GM12878 (cell line): ENCODE measurements at regions not wholly inside any gene's neighbourhood (a gene's known extent, or its start where the extent isn't known, plus 50 kb on each side); places are given as distances from the start of the nearest gene placed in this dataset.

Experiments
- EP300 ChIP-seq, 2 experiments: fragments of 150-350 bp in 1 of 2; IDR thresholded peaks; 2 replicates each; pipeline ENCODE4 v1.6.1; 2011 to 2012; ENCODE audit warnings: low read depth in 2 of 2, low read length in 2 of 2, borderline replicate concordance in 1 of 2, improper control_type of control experiment in 1 of 2, inconsistent platforms in 1 of 2; ENCODE audit not compliant: control insufficient read depth in 1 of 2
- EZH2 ChIP-seq: IDR thresholded peaks from 2 replicates; pipeline ENCODE4 v1.6.1; 2012; ENCODE audit warnings: low read depth, mild to moderate bottlenecking, control low read depth, inconsistent platforms, low read length, borderline replicate concordance; ENCODE audit not compliant: control insufficient read depth
- FOXM1 ChIP-seq: IDR thresholded peaks from 2 replicates; pipeline ENCODE4 v1.6.1; 2012; ENCODE audit warnings: low read depth, mild to moderate bottlenecking, inconsistent platforms, low read length, moderate library complexity
- POLR2A ChIP-seq: IDR thresholded peaks from 2 replicates; pipeline ENCODE4 v1.6.1; 2011; ENCODE audit warnings: low read depth, mild to moderate bottlenecking, low read length
- RAD21 ChIP-seq: IDR thresholded peaks from 2 replicates; pipeline ENCODE4 v1.6.1; 2011; ENCODE audit warnings: mild to moderate bottlenecking, low read depth, low read length, moderate library complexity; ENCODE audit not compliant: insufficient read depth
- TARDBP ChIP-seq: IDR thresholded peaks from 2 replicates; pipeline ENCODE4 v1.6.1; 2016; ENCODE audit warnings: borderline replicate concordance
- ZNF274 ChIP-seq: IDR thresholded peaks from one replicate; pipeline ENCODE4 v1.8.0; 2011; ENCODE audit not compliant: insufficient read length, insufficient read depth
- TF ChIP-seq, protein P1 (sequence below), 3 experiments: IDR thresholded peaks in 2 of 3; conservative IDR thresholded peaks in 1 of 3; 2 replicates each; pipeline ENCODE4 v1.5.1; 2011; ENCODE audit warnings: low read depth in 3 of 3, low read length in 3 of 3, mild to moderate bottlenecking in 3 of 3, control low read depth in 2 of 3, moderate library complexity in 2 of 3, inconsistent platforms in 1 of 3, mixed read lengths in 1 of 3; ENCODE audit not compliant: control insufficient read depth in 2 of 3, insufficient read depth in 1 of 3; ENCODE audit errors: extremely low read depth in 1 of 3
- TF ChIP-seq, protein P2 (sequence below): IDR thresholded peaks from 2 replicates; pipeline ENCODE4 v1.6.1; 2012; ENCODE audit warnings: mild to moderate bottlenecking, low read depth, low read length
- TF ChIP-seq, protein P3 (sequence below): IDR thresholded peaks from 2 replicates; pipeline ENCODE4 v1.6.1; 2012; ENCODE audit warnings: low read length, inconsistent platforms

DNA sequence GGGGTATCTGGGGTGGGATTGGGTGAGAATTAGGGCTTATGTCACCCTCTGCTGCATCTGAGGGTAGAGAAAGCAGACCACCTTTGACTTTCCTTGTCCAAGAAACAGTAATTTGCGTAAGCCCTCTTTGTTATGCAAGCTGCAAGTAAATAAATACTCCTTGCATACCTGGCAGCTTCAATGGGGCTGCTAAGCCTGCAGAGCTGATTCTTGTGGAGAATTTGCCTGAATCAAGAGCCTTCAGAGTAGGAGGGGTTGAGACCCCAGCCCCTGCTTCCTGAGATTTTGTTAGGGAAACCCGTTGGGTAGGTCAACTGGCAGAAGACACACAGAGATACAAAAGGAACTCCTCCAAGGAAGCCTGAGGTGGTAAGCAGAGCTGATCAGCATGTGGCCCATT, 515.1 kb downstream of the DMAC1 start:
- TF ChIP-seq, protein P1, sequence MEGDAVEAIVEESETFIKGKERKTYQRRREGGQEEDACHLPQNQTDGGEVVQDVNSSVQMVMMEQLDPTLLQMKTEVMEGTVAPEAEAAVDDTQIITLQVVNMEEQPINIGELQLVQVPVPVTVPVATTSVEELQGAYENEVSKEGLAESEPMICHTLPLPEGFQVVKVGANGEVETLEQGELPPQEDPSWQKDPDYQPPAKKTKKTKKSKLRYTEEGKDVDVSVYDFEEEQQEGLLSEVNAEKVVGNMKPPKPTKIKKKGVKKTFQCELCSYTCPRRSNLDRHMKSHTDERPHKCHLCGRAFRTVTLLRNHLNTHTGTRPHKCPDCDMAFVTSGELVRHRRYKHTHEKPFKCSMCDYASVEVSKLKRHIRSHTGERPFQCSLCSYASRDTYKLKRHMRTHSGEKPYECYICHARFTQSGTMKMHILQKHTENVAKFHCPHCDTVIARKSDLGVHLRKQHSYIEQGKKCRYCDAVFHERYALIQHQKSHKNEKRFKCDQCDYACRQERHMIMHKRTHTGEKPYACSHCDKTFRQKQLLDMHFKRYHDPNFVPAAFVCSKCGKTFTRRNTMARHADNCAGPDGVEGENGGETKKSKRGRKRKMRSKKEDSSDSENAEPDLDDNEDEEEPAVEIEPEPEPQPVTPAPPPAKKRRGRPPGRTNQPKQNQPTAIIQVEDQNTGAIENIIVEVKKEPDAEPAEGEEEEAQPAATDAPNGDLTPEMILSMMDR (IDR thresholded peaks at IDR 0.05 in 2 of 3, conservative IDR thresholded peaks at IDR 0.05 in 1 of 3; ENCODE audit: control insufficient read depth in 2 of 3, extremely low read depth in 1 of 3, insufficient read depth in 1 of 3, low read depth in 3 of 3, low read length in 3 of 3): no peak
- TF ChIP-seq ZNF274: no peak
- TF ChIP-seq, protein P2, sequence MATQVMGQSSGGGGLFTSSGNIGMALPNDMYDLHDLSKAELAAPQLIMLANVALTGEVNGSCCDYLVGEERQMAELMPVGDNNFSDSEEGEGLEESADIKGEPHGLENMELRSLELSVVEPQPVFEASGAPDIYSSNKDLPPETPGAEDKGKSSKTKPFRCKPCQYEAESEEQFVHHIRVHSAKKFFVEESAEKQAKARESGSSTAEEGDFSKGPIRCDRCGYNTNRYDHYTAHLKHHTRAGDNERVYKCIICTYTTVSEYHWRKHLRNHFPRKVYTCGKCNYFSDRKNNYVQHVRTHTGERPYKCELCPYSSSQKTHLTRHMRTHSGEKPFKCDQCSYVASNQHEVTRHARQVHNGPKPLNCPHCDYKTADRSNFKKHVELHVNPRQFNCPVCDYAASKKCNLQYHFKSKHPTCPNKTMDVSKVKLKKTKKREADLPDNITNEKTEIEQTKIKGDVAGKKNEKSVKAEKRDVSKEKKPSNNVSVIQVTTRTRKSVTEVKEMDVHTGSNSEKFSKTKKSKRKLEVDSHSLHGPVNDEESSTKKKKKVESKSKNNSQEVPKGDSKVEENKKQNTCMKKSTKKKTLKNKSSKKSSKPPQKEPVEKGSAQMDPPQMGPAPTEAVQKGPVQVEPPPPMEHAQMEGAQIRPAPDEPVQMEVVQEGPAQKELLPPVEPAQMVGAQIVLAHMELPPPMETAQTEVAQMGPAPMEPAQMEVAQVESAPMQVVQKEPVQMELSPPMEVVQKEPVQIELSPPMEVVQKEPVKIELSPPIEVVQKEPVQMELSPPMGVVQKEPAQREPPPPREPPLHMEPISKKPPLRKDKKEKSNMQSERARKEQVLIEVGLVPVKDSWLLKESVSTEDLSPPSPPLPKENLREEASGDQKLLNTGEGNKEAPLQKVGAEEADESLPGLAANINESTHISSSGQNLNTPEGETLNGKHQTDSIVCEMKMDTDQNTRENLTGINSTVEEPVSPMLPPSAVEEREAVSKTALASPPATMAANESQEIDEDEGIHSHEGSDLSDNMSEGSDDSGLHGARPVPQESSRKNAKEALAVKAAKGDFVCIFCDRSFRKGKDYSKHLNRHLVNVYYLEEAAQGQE: no peak
- no peak for TF ChIP-seq RAD21
- TF ChIP-seq EZH2: no peak
- TF ChIP-seq, protein P3, sequence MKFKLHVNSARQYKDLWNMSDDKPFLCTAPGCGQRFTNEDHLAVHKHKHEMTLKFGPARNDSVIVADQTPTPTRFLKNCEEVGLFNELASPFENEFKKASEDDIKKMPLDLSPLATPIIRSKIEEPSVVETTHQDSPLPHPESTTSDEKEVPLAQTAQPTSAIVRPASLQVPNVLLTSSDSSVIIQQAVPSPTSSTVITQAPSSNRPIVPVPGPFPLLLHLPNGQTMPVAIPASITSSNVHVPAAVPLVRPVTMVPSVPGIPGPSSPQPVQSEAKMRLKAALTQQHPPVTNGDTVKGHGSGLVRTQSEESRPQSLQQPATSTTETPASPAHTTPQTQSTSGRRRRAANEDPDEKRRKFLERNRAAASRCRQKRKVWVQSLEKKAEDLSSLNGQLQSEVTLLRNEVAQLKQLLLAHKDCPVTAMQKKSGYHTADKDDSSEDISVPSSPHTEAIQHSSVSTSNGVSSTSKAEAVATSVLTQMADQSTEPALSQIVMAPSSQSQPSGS: no peak
- no peak for TF ChIP-seq EP300 (IDR thresholded peaks at IDR 0.05; ENCODE audit: borderline replicate concordance in 1 of 2, control insufficient read depth in 1 of 2, low read depth in 2 of 2, low read length in 2 of 2)
- no peak for TF ChIP-seq POLR2A
- TF ChIP-seq TARDBP: no peak
- no peak for TF ChIP-seq FOXM1
